ENCODE measurements at regions not wholly inside any gene's neighbourhood (a gene's known extent, or its start where the extent isn't known, plus 50 kb on each side); places are given as distances from the start of the nearest gene placed in this dataset.
"Not testable (repeated sequence)": the region's sequence is repeated elsewhere in the genome, so short reads cannot be mapped to it uniquely, and the experiment has no call there.

GRCh38 chr14:86072116-86072894 lies 542.4 kb downstream of the FLRT2 start:
- no peak overlapping the region for H3K4me3 ChIP-seq
- H3K9me3 ChIP-seq (replicated peaks in 1 of 3): no peaks in the 10 kb centered on the region
- no peak for DNase-seq
- no peak for TF ChIP-seq POLR2A (IDR thresholded peaks at IDR 0.05)
- no peaks in the 10 kb centered on the region for H3K27me3 ChIP-seq
- intact Hi-C loops (cut with DNase I): no loop called here
- H3K4me1 ChIP-seq (replicated peaks in 1 of 2): no peaks in the 10 kb centered on the region
- H3K36me3 ChIP-seq (replicated peaks in 1 of 2): no peaks in the 10 kb centered on the region
- no peak overlapping the region for H3K27ac ChIP-seq
- 39 to 45% (median 41%) methylated on average over 5 of the region's 5 CpGs for WGBS, 4 donors

DNA sequence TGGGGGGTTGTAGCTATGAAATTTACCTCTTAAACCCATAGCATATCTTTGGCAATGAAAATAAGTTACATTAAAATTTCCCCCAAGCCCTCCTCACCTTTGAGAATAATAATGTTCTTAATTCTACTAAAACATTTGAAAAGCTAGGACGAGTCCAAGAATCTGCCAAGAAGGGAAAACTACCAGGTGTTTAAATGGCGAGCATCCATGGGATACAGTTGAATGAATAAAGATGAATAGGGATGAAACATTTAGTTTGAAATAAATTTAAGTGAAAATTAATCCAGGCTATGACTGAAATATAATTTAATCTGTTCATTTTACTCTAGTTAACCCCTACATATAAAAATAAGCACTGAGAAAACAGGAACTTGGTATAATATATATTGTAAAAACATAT lies 536.7 kb downstream of the FLRT2 start:
- TF ChIP-seq CTCF (IDR thresholded peaks at IDR 0.05): no peak
- no peak for TF ChIP-seq POLR2A (IDR thresholded peaks at IDR 0.05)
- no peak for DNase-seq
- Histone ChIP-seq H3K9me3 (replicated peaks in 1 of 3) (no peaks in the 10 kb centered on the region), H3K36me3 (replicated peaks in 1 of 2) (no peaks in the 10 kb centered on the region), H3K4me1 (replicated peaks in 1 of 2) (no peaks in the 10 kb centered on the region), H3K27me3 (no peaks in the 10 kb centered on the region), H3K4me3 (no peak overlapping the region), H3K27ac (no peak overlapping the region)
- intact Hi-C loops (cut with DNase I): no loop called here
- 72 to 87% (median 80%) methylated on average over 2 of the region's 2 CpGs for WGBS, 4 donors

DNA sequence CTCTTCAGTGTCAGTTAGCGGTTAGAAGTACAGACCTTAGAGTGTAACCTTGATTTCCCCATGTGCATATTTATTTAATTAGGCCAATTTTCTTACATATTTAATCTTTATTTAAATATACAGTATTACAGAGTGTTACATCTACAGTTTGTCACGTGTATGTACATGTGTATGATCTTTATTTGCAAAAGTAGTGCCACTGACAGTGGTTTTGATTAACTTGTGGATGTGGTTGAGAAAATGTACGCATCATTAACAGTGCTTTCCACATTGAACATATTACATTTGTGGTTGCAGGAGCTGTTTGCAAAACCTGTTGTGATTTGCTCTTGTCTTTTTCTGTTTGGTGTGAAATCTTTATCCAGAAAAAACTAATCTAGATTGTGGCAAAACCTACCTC lies 535.5 kb downstream of the FLRT2 start:
- no peaks in the 10 kb centered on the region for H3K4me1 ChIP-seq (replicated peaks in 1 of 2)
- intact Hi-C loops (cut with DNase I): no loop called here
- WGBS, 4 donors: 76 to 82% (median 79%) methylated on average over 3 of the region's 3 CpGs
- no peak overlapping the region for H3K27ac ChIP-seq
- no peak overlapping the region for H3K4me3 ChIP-seq
- no peak for DNase-seq
- no peaks in the 10 kb centered on the region for H3K27me3 ChIP-seq
- no peaks in the 10 kb centered on the region for H3K36me3 ChIP-seq (replicated peaks in 1 of 2)
- H3K9me3 ChIP-seq (replicated peaks in 1 of 3): no peaks in the 10 kb centered on the region
- TF ChIP-seq CTCF (IDR thresholded peaks at IDR 0.05): no peak
- TF ChIP-seq POLR2A (IDR thresholded peaks at IDR 0.05): no peak

DNA sequence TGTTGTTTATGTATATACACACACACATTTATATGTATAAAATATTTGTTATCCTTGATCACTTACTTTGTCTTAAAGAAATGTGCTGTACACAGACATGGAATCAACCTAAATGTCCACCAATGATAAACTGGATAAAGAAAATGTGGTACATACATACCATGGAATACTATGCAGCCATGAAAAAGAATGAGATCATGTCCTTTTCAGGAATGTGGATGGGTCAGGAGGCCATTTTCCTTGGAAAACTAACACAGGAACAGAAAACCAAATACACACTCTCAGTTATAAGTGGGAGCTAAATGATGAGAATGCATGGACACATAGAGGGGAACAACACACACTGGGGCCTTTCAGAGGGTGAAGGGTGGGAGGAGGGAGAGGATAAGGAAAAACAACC lies 534.7 kb downstream of the FLRT2 start:
- H3K4me1 ChIP-seq (replicated peaks in 1 of 2); H3K36me3 ChIP-seq (replicated peaks in 1 of 2); H3K4me3 ChIP-seq; intact Hi-C loops (cut with DNase I); H3K27me3 ChIP-seq; DNase-seq; H3K27ac ChIP-seq; H3K9me3 ChIP-seq (replicated peaks in 1 of 3): not testable (repeated sequence)

DNA sequence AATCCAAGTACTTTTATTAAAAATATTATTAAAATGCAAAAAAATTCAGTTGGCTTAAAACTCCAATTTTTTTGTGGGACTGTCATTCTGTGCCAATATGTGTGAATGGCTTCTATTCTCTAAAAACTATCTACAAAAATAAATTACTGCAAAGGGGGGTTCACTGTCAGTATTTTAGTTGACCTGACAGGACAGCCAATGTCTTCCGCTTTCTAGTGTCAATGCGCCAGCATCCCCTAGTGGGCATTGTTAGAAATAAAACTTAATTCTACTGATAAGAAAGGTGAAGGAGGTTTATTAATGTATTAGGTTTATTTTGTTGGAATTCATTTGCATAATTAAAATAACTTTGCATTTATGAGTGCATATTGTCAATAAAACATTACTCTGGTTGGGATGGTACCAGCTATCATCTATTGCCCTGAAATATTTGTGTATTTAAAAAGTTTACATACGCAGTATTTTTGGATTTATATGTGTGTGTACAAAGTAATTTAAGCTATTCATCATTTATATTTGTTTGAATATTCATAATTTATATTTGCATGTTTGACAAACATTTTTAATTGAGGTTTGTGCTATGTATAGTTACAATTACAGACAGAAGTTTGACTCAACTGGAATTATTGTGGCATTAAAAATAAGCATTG lies 527.2 kb downstream of the FLRT2 start:
- no peaks in the 10 kb centered on the region for H3K27me3 ChIP-seq
- no peaks in the 10 kb centered on the region for H3K9me3 ChIP-seq (replicated peaks in 1 of 3)
- no peak overlapping the region for H3K27ac ChIP-seq
- no peaks in the 10 kb centered on the region for H3K36me3 ChIP-seq (replicated peaks in 1 of 2)
- peak in 3 of 7 donors; percentile 8 to 26 (median 23) for DNase-seq
- intact Hi-C loops (cut with DNase I): no loop called here
- H3K4me3 ChIP-seq: no peak overlapping the region
- 47 to 64% (median 61%) methylated on average over 3 of the region's 3 CpGs for WGBS, 4 donors
- H3K4me1 ChIP-seq (replicated peaks in 1 of 2): no peaks in the 10 kb centered on the region
- TF ChIP-seq CTCF (IDR thresholded peaks at IDR 0.05) (peak; percentile 48 to 74 (median 63)), POLR2A (IDR thresholded peaks at IDR 0.05) (no peak)

Measured in adrenal gland (tissue), 9 donors.